MG63 (cell line): ENCODE measurements at regions not wholly inside any gene's neighbourhood (a gene's known extent, or its start where the extent isn't known, plus 50 kb on each side); places are given as distances from the start of the nearest gene placed in this dataset.

Source experiments
- DNase-seq: peaks from one replicate; pipeline ENCODE4 v3.0.0-alpha.2; 2020
- H3K27me3 ChIP-seq: fragments of 250-450 bp; sonication (Bioruptor Pico); 2 replicates; pipeline ENCODE4 v1.5.1; 2020; ENCODE audit warnings: mild to moderate bottlenecking, moderate library complexity
- H3K36me3 ChIP-seq: fragments of 250-450 bp; sonication (Bioruptor Pico); 2 replicates; pipeline ENCODE4 v1.5.1; 2020; ENCODE audit warnings: mild to moderate bottlenecking, moderate library complexity
- H3K4me3 ChIP-seq: fragments of 250-450 bp; sonication (Bioruptor Pico); 2 replicates; pipeline ENCODE4 v1.5.1; 2020; ENCODE audit warnings: mild to moderate bottlenecking, moderate library complexity
- H3K9me3 ChIP-seq: fragments of 250-450 bp; sonication (Bioruptor Pico); 2 replicates; pipeline ENCODE4 v1.5.1; 2020; ENCODE audit warnings: mild to moderate bottlenecking, moderate library complexity

- H3K36me3 ChIP-seq: no peaks in the 10 kb centered on the region
- DNase-seq: no peak
- H3K9me3 ChIP-seq: no peaks in the 10 kb centered on the region
- no peak overlapping the region for H3K4me3 ChIP-seq
- no peaks in the 10 kb centered on the region for H3K27me3 ChIP-seq
These were observed 227.5 kb downstream of the TEX36 start for GRCh38 chr10:125455431-125455830.

- H3K4me3 ChIP-seq: no peak overlapping the region
These were observed 231.6 kb downstream of the TEX36 start for GRCh38 chr10:125451319-125451718.

DNA sequence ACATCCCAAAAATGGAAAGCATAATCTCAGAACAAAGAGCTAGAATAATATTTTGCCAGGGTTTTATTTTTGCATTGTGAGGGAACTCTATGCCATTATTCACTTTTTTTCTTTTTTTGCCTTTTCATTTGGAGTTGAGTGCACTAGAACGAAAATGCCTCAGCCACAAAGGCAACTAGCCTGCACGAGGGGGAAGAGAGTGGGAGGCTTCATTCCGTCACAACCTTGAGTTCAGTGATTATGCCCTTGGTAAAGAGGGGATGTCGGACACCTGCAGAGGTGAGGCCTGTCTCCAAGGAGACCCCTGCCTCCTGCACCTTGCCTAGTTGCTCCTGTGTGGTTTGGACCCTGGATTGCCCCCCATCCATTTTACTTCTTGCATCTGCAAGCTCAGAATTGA is 232.7 kb downstream of the TEX36 start:
- Histone ChIP-seq H3K9me3 (no peaks in the 10 kb centered on the region), H3K36me3 (no peaks in the 10 kb centered on the region), H3K27me3 (no peaks in the 10 kb centered on the region), H3K4me3 (no peak overlapping the region)
- DNase-seq: no peak

More at GRCh38 chr10:125451319-125451718, 231.6 kb downstream of the TEX36 start:
- Histone ChIP-seq H3K36me3 (no peaks in the 10 kb centered on the region), H3K9me3 (no peaks in the 10 kb centered on the region), H3K27me3 (no peaks in the 10 kb centered on the region)
- no peak for DNase-seq

- Histone ChIP-seq H3K9me3 (no peaks in the 10 kb centered on the region), H3K36me3 (no peaks in the 10 kb centered on the region), H3K27me3 (no peaks in the 10 kb centered on the region), H3K4me3 (no peak overlapping the region)
- no peak for DNase-seq
These were observed 233.4 kb downstream of the TEX36 start for GRCh38 chr10:125449571-125449970.

DNA sequence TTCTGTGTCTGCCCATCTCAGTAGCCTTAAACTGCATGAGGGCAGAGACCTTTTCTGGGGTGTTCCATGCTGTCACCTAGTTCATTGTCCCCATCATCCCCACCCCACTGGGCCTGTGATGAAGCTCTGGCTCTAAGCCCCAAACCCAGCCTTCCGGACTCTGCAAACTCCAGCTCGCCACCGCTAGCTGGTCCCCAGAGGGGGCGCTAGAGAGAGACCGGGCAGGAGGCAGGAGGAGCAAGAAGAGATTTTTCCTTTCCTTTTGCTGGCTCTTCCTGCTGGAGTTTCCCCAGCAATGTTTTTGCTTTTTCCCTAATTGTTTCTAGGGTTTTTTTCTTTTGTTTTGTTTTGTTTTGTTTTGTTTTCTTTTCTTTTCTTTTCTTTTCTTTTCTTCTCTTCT is 234.4 kb downstream of the TEX36 start:
- DNase-seq: peak; percentile 32

GRCh38 chr10:125444790-125445189 is 238.2 kb downstream of the TEX36 start:
- no peaks in the 10 kb centered on the region for H3K9me3 ChIP-seq
- H3K27me3 ChIP-seq: no peaks in the 10 kb centered on the region
- no peaks in the 10 kb centered on the region for H3K36me3 ChIP-seq
- H3K4me3 ChIP-seq: no peak overlapping the region
- no peak for DNase-seq

More for the DNA sequence above, 234.4 kb downstream of the TEX36 start:
- no peaks in the 10 kb centered on the region for H3K36me3 ChIP-seq
- no peak overlapping the region for H3K4me3 ChIP-seq
- no peaks in the 10 kb centered on the region for H3K9me3 ChIP-seq
- H3K27me3 ChIP-seq: no peaks in the 10 kb centered on the region

DNA sequence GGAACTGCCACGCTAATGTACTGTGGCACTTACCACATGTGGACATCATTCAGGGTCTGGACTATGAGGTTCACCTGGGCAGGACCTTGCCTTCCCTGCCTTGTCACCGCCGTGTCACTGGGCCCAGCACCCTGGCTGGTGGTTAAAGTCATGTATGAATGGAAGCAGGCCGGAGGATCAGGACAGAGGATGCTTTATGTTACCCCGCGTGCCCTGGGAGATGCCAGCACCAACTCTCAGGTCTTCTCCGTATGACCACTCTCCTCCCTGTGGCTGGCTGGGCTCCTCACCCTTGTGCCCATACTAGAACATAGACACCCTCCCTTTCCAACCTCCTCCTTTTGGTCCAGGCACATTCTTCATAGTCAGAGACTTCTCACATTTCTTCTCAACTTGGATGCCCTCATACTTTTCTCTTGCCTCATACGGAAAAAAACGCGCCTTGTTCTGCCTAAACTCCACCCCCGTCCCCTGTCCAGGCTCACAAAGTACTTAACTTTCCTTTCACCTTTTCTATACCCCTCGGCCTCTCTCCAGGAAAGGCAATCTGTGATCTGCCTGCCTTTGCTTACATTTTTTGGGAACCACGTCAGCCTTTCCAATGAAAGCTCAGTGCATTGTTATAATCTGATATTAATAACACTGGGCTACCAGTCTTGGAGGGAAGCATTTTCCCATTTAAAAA is 240.0 kb downstream of the TEX36 start:
- Histone ChIP-seq H3K4me3 (no peak overlapping the region), H3K36me3 (no peaks in the 10 kb centered on the region), H3K9me3 (no peaks in the 10 kb centered on the region), H3K27me3 (no peaks in the 10 kb centered on the region)
- no peak for DNase-seq

- Histone ChIP-seq H3K9me3 (no peaks in the 10 kb centered on the region), H3K36me3 (no peaks in the 10 kb centered on the region), H3K27me3 (no peaks in the 10 kb centered on the region), H3K4me3 (no peak overlapping the region)
- DNase-seq: no peak
These were observed 241.8 kb downstream of the TEX36 start for GRCh38 chr10:125441151-125441550.

GRCh38 chr10:125431149-125431548 is 251.8 kb downstream of the TEX36 start:
- no peaks in the 10 kb centered on the region for H3K36me3 ChIP-seq
- H3K9me3 ChIP-seq: peaks cover 2% of the 10 kb centered on the region; the same call in 1 of the 2 replicates
- no peak for DNase-seq

GRCh38 chr10:125428054-125428453 is 254.9 kb downstream of the TEX36 start:
- no peaks in the 10 kb centered on the region for H3K9me3 ChIP-seq
- no peaks in the 10 kb centered on the region for H3K36me3 ChIP-seq
- no peak overlapping the region for H3K4me3 ChIP-seq
- DNase-seq: no peak
- H3K27me3 ChIP-seq: peaks cover 2% of the 10 kb centered on the region; the same call in 1 of the 2 replicates

More at GRCh38 chr10:125431149-125431548, 251.8 kb downstream of the TEX36 start:
- no peaks in the 10 kb centered on the region for H3K27me3 ChIP-seq
- H3K4me3 ChIP-seq: no peak overlapping the region

DNA sequence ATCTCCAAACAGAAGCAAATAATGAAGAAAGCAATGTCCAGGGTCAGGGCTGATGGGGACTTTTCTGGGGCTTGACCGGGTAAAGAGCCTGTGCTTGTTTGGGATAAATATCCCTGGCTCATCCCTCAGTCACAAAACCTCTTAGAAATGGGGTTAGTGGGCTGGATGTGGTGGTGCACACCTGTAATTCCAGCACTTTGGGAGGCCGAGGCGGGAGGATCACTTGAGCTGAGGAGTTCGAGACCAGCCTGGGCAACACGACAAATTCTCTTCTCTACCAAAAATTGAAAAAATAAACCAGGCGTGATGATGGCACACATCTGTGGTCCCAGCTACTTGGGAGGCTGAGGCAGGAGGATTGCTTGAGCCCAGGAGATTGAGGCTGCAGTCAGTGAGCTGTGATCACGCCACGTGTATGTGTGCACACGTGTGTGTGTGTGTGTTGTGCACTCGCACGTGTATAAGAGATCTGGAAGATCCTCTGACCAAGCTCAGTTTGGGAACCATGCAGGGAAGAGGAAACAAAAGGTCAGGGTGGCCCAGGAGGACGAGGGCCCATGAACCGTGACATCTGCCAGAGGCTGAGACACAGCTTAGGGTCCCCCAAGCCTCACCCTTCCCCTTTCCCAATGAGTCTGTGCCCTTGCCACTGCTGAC is 258.6 kb downstream of the TEX36 start:
- Histone ChIP-seq H3K27me3 (peaks cover 2% of the 10 kb centered on the region; the same call in 1 of the 2 replicates), H3K36me3 (no peaks in the 10 kb centered on the region), H3K4me3 (no peak overlapping the region), H3K9me3 (no peaks in the 10 kb centered on the region)
- no peak for DNase-seq

- no peaks in the 10 kb centered on the region for H3K36me3 ChIP-seq
- H3K27me3 ChIP-seq: peaks cover 2% of the 10 kb centered on the region; the same call in 1 of the 2 replicates
- DNase-seq: no peak
These were observed 259.4 kb downstream of the TEX36 start for GRCh38 chr10:125423569-125423968.

GRCh38 chr10:125419831-125420230 is 259.5 kb upstream of the CTBP2 start:
- H3K9me3 ChIP-seq: no peaks in the 10 kb centered on the region
- DNase-seq: no peak
- H3K36me3 ChIP-seq: no peaks in the 10 kb centered on the region
- peaks cover 2% of the 10 kb centered on the region; the same call in 1 of the 2 replicates for H3K27me3 ChIP-seq
- no peak overlapping the region for H3K4me3 ChIP-seq

More at GRCh38 chr10:125423569-125423968, 259.4 kb downstream of the TEX36 start:
- Histone ChIP-seq H3K4me3 (no peak overlapping the region), H3K9me3 (no peaks in the 10 kb centered on the region)

DNA sequence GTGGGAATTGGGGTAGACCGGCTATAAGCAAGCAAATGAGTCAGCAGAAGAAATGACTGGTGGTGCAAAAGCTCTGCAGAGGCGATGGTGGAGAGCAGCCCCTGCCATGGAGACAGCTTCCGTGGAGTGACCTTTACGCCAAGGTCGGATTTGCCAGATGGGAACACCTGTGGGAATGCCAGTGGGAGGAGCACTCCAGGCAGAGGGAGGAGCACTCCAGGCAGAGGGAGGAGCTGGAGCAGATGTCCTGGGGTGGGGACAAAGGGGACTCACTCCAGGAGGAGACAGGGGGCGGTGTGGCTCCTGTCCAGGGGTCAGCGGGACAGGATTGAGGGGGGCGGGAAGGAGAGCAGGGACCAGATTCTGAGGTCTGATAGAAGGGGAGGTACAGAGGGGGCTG is 258.8 kb upstream of the CTBP2 start:
- no peaks in the 10 kb centered on the region for H3K36me3 ChIP-seq
- no peaks in the 10 kb centered on the region for H3K9me3 ChIP-seq
- no peak overlapping the region for H3K4me3 ChIP-seq
- H3K27me3 ChIP-seq: peaks cover 2% of the 10 kb centered on the region; the same call in 1 of the 2 replicates
- no peak for DNase-seq

- Histone ChIP-seq H3K36me3 (no peaks in the 10 kb centered on the region), H3K27me3 (no peaks in the 10 kb centered on the region; the same call in 1 of the 2 replicates), H3K4me3 (no peak overlapping the region), H3K9me3 (no peaks in the 10 kb centered on the region)
- DNase-seq: no peak
These were observed 257.2 kb upstream of the CTBP2 start for GRCh38 chr10:125417605-125418004.

GRCh38 chr10:125415964-125416363 is 255.6 kb upstream of the CTBP2 start:
- Histone ChIP-seq H3K27me3 (no peaks in the 10 kb centered on the region), H3K4me3 (no peak overlapping the region), H3K36me3 (no peaks in the 10 kb centered on the region), H3K9me3 (no peaks in the 10 kb centered on the region)
- DNase-seq: no peak

GRCh38 chr10:125415006-125415633 is 254.8 kb upstream of the CTBP2 start:
- peaks cover 4% of the 10 kb centered on the region; the same call in 1 of the 2 replicates for H3K9me3 ChIP-seq
- H3K4me3 ChIP-seq: no peak overlapping the region
- no peak for DNase-seq
- H3K27me3 ChIP-seq: no peaks in the 10 kb centered on the region
- no peaks in the 10 kb centered on the region for H3K36me3 ChIP-seq
